ENCODE measurements at regions not wholly inside any gene's neighbourhood (a gene's known extent, or its start where the extent isn't known, plus 50 kb on each side); places are given as distances from the start of the nearest gene placed in this dataset.

DNA sequence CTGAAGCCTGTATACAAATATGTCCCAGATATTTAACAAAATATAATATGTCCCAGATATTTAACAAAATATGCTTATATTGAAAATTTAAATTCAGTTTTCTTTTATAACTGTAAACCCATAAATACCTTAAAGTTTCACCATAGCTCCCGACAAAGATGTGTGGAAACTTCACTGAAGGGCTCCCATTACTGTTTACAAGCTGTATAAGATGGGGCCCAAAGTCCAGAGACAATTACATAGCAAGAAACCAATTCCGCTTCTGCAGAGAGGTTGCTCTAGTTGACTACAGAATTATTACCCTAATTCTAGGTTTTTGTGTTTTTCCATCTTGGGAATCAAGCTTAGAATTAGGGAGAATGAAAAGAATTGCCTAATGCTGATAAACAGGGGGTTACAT lies 102.6 kb upstream of the EPHA6 start:
- 88 to 94% (median 90%) methylated on average over 2 of the region's 2 CpGs for WGBS, 3 donors
- H3K4me3 ChIP-seq = no peak overlapping the region
- intact Hi-C loops (cut with DNase I) = no loop called here
- DNase-seq = no peak
- TF ChIP-seq POLR2A (IDR thresholded peaks at IDR 0.05) (no peak), EP300 (IDR thresholded peaks at IDR 0.05) (no peak)
- TF ChIP-seq, protein P1, sequence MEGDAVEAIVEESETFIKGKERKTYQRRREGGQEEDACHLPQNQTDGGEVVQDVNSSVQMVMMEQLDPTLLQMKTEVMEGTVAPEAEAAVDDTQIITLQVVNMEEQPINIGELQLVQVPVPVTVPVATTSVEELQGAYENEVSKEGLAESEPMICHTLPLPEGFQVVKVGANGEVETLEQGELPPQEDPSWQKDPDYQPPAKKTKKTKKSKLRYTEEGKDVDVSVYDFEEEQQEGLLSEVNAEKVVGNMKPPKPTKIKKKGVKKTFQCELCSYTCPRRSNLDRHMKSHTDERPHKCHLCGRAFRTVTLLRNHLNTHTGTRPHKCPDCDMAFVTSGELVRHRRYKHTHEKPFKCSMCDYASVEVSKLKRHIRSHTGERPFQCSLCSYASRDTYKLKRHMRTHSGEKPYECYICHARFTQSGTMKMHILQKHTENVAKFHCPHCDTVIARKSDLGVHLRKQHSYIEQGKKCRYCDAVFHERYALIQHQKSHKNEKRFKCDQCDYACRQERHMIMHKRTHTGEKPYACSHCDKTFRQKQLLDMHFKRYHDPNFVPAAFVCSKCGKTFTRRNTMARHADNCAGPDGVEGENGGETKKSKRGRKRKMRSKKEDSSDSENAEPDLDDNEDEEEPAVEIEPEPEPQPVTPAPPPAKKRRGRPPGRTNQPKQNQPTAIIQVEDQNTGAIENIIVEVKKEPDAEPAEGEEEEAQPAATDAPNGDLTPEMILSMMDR (IDR thresholded peaks at IDR 0.05) = no peak
- no peak overlapping the region for H3K27ac ChIP-seq
- H3K4me1 ChIP-seq (ENCODE audit: insufficient read depth) = no peaks in the 10 kb centered on the region
- H3K9me3 ChIP-seq = no peaks in the 10 kb centered on the region
- no peaks in the 10 kb centered on the region for H3K27me3 ChIP-seq
- no peaks in the 10 kb centered on the region for H3K36me3 ChIP-seq

GRCh38 chr3:96712792-96713191 lies 101.6 kb upstream of the EPHA6 start:
- Histone ChIP-seq H3K36me3 (no peaks in the 10 kb centered on the region), H3K27me3 (no peaks in the 10 kb centered on the region), H3K9me3 (no peaks in the 10 kb centered on the region), H3K4me1 (ENCODE audit: insufficient read depth) (no peaks in the 10 kb centered on the region), H3K4me3 (no peak overlapping the region), H3K27ac (no peak overlapping the region)
- no peak for DNase-seq
- TF ChIP-seq POLR2A (IDR thresholded peaks at IDR 0.05) (no peak), EP300 (IDR thresholded peaks at IDR 0.05) (no peak)
- TF ChIP-seq, protein P1 (IDR thresholded peaks at IDR 0.05) = no peak
- intact Hi-C loops (cut with DNase I) = no loop called here
- 8 to 19% (median 12%) methylated on average over 2 of the region's 2 CpGs for WGBS, 3 donors

GRCh38 chr3:96719921-96720320 lies 94.5 kb upstream of the EPHA6 start:
- no peaks in the 10 kb centered on the region for H3K9me3 ChIP-seq
- DNase-seq = no peak
- H3K36me3 ChIP-seq = no peaks in the 10 kb centered on the region
- WGBS, 3 donors = 83 to 89% (median 85%) methylated on average over 3 of the region's 3 CpGs
- H3K4me3 ChIP-seq = no peak overlapping the region
- intact Hi-C loops (cut with DNase I) = no loop called here
- H3K4me1 ChIP-seq (ENCODE audit: insufficient read depth) = no peaks in the 10 kb centered on the region
- H3K27ac ChIP-seq = no peak overlapping the region
- TF ChIP-seq, protein P1 (IDR thresholded peaks at IDR 0.05) = no peak
- TF ChIP-seq EP300 (IDR thresholded peaks at IDR 0.05) = no peak
- TF ChIP-seq POLR2A (IDR thresholded peaks at IDR 0.05) = no peak
- no peaks in the 10 kb centered on the region for H3K27me3 ChIP-seq

DNA sequence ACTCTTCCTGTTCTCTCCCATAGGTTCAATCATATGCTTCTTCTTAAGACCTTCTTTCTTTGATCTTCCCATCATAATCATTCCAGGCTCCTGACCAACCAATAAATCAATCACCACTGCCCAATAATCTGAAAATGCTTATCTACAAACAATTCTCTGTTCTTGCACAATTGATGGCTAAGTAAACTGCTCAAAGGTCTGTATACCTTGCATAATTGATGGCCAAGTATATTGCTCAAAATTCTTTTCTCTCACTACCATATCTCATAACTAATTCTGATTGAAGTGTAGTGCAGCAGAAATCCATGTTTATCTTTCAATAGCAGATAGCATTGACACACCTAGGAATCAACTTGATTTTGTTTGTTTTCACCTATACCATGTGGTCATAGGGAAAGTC lies 83.4 kb upstream of the EPHA6 start:
- no peak for DNase-seq
- Histone ChIP-seq H3K4me3 (no peak overlapping the region), H3K27ac (no peak overlapping the region), H3K9me3 (no peaks in the 10 kb centered on the region), H3K36me3 (no peaks in the 10 kb centered on the region), H3K27me3 (no peaks in the 10 kb centered on the region), H3K4me1 (ENCODE audit: insufficient read depth) (no peaks in the 10 kb centered on the region)
- TF ChIP-seq EP300 (IDR thresholded peaks at IDR 0.05) = no peak
- TF ChIP-seq, protein P1 (IDR thresholded peaks at IDR 0.05) = no peak
- intact Hi-C loops (cut with DNase I) = no loop called here
